NCI-H1105 treated with DMSO at 0.1 percent for 48 hours (cell line): ENCODE measurements at regions not wholly inside any gene's neighbourhood (a gene's known extent, or its start where the extent isn't known, plus 50 kb on each side); places are given as distances from the start of the nearest gene placed in this dataset.
"Not testable (repeated sequence)": the region's sequence is repeated elsewhere in the genome, so short reads cannot be mapped to it uniquely, and the experiment has no call there.

Experiments
- DNase-seq: peaks from one replicate; lab custom pipeline; 2025; lab: John Stamatoyannopoulos, UW

DNA sequence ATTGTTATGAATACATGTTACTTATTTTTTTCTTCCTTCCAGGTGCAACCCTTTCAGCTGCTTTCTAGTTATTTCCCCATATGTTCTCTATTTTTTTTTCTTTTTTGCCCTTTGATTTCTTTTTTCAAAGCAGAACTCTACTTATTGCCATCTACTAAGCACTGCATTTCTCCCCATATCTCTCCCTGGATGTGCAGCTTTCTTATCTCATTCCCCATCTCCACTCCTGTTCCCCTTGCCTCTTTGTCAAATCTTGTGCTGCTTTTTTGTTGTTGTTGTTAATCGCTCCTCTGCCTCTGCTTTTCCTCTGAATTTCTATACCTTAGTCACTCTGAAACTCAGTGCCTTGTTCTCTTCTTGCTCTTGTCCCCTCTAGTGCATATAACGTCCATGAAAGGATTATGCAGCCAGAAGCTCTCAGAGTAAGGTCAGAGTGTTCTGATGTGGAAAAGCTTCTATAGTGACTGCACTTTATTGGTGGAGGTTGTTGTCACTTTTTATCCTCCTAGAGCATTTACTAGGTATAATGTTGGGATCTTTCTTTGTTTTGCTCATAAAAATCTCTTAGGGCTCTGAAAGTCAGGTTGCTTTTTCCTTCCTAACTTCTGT, 51.1 kb upstream of the JADE1 start:
- no peak for DNase-seq

- no peak for DNase-seq
Measured at GRCh38 chr4:128757712-128758111, 51.8 kb upstream of the JADE1 start.

- no peak for DNase-seq
Measured at GRCh38 chr4:128751354-128751753, 58.1 kb upstream of the JADE1 start.

- not testable (repeated sequence) for DNase-seq
Measured at GRCh38 chr4:128741748-128742147, 67.8 kb upstream of the JADE1 start.

- DNase-seq: no peak
Measured at GRCh38 chr4:128737098-128737513, 72.4 kb upstream of the JADE1 start.

- DNase-seq: no peak
Measured at GRCh38 chr4:128735714-128736113, 73.8 kb upstream of the JADE1 start.

GRCh38 chr4:128728190-128728589, 81.3 kb upstream of the JADE1 start:
- no peak for DNase-seq

DNA sequence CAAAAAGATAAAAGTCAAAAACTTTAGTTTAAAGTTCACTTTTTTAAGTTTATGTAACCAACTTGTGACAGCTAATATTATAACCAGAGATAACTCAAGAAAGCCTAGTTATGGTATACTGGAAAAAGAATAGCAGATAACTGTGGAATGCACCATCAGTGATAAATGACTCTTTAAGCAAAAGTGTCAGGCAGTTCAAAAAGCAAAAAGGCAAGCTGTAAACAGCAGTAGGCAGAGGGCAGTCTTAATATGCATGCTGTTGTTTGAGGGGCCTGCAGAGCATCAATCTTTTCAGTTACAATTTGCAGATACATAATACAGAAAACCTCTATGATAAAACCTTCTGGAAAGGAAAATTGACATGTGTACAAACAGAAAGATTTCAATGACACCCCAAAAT, 81.8 kb upstream of the JADE1 start:
- no peak for DNase-seq

GRCh38 chr4:128725405-128726055, 84.0 kb upstream of the JADE1 start:
- DNase-seq: no peak

GRCh38 chr4:128722911-128723310, 86.6 kb upstream of the JADE1 start:
- DNase-seq: no peak

- DNase-seq: no peak
Measured at GRCh38 chr4:128721896-128722295, 87.6 kb upstream of the JADE1 start.

GRCh38 chr4:128720270-128720669, 89.2 kb upstream of the JADE1 start:
- no peak for DNase-seq

DNA sequence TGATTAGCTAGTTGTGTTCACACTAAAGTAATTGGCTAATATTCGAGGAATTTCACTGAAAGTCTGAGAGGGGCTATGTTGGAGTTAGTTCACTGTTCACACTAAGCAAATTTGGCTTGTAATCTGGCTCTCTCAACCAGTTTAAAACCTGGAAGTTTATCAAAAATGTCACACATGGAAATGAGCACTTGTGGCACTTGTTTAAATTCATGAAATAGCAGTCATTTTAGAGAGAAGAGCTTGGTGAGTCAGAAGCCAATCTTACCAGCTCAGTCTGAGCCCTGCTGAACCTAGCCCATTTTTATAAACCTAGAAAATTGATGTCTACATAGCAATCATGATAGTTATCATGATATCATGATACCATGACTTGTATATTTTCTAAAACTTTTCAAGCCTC, 90.7 kb upstream of the JADE1 start:
- DNase-seq: no peak

GRCh38 chr4:128716338-128716737, 93.2 kb upstream of the JADE1 start:
- DNase-seq: no peak

- DNase-seq: no peak
Measured at GRCh38 chr4:128715616-128716015, 93.9 kb upstream of the JADE1 start.

DNA sequence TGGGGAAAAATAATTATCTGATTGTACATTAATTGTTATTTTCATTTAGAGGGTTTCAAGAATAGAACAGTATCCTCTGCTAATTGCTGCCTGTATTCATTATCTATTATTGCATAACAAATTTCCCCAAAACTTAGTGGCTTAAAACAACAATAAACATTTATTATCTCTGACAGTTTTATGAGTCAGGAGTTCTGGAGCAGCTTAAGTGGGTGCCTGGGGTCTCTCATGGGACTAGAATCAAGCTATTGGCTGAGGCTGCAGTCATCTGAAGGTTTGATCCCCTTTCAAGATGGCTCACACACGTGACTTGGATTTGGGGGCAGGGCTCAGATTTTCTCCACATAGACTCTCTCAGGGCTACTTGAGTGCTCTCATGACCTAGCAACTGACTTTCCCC, 98.1 kb upstream of the JADE1 start:
- peak; percentile 27 for DNase-seq

- no peak for DNase-seq
Measured at GRCh38 chr4:128709268-128709667, 100.2 kb upstream of the JADE1 start.

DNA sequence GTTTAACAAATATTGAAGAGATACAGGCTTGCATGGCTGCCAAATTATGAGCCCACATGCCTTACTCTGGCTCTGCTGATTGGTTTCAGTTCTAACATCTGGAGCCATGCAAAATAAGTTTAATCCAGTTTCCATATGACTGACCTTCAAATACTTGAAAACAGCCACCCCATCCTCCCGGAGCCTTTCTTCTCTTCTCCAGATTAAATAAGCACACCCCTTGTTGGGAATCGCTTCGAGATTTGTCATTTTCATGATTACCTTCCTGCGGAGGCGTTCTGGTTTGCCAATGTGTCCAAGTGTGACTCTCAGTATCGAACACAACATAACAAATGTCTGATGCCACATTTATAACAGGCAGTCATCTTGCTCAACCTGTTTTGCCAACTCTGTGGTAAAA, 101.6 kb upstream of the JADE1 start:
- no peak for DNase-seq

- DNase-seq: no peak
Measured at GRCh38 chr4:128703948-128704347, 105.6 kb upstream of the JADE1 start.

DNA sequence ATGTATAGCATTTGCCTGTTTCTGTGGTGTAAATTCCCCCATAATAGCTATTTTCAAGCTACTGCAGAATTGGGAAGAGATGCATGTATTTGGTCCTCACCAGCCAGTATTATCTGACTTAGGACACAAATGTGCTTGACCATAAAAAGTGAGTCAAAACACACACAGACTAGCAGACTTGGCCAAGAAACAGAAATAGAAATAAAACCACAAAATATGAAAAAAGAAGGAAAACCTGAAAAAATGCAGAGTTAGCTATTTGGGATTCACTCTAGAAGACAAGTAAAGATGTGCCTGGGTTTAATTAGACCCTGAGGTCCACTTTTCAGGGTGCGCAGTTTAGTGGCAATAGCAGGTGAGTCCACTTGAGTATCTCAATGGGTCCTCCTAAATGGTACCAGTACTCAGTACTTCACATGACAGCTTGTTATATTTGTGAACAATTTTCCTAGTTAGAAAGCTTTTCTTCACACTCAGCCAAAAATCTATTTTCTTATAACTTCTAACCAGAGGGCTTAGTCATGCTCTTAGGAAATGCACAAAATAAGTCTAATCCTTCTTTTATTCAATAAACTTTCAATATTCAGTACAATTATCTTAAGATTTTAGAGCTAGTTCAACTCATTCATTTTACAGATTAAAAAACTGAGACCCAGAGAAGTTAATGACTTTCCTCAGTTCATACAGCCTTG, 108.7 kb upstream of the JADE1 start:
- DNase-seq: no peak

GRCh38 chr4:128698386-128698785, 111.1 kb upstream of the JADE1 start:
- DNase-seq: no peak

DNA sequence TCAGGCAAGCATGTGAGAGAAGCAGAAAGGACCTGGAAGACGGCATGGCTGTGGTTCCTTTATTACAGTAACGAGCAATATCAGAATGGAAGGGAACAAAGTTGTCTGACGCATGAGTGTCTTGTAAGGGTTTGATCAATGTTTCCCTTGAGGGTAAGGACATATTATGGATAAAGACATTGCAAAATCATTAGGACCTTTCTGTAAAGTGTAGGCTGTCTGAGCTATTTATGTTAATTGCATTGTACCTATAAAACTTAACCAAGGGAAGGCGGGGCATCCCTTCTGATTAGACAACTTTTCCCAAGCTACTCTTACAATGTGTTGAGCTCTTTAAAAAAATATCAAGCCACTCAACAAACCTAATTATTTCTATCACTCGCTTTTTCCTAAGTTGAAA, 112.2 kb upstream of the JADE1 start:
- no peak for DNase-seq

GRCh38 chr4:128690011-128690410, 119.5 kb upstream of the JADE1 start:
- no peak for DNase-seq
